Mesothelial cell of epicardium (in vitro differentiated cells): ENCODE measurements at regions not wholly inside any gene's neighbourhood (a gene's known extent, or its start where the extent isn't known, plus 50 kb on each side); places are given as distances from the start of the nearest gene placed in this dataset.

Experiments
- DNase-seq, 2 experiments: peaks; one replicate each; pipeline ENCODE4 v3.0.0; 2021; ENCODE audit warnings: low spot score in 2 of 2; ENCODE audit not compliant: unreplicated experiment in 2 of 2
- H3K27ac Mint-ChIP-seq: 2 replicates; pipeline ENCODE4 v1.8.0; 2021; ENCODE audit warnings: mixed read lengths
- H3K27me3 Mint-ChIP-seq: 2 replicates; pipeline ENCODE4 v1.8.0; 2021; ENCODE audit warnings: low read depth, mixed read lengths
- H3K36me3 Mint-ChIP-seq: 2 replicates; pipeline ENCODE4 v1.8.0; 2021; ENCODE audit warnings: mixed read lengths
- H3K4me1 Mint-ChIP-seq: 2 replicates; pipeline ENCODE4 v1.8.0; 2021; ENCODE audit warnings: mixed read lengths
- H3K4me3 Mint-ChIP-seq: 2 replicates; pipeline ENCODE4 v1.8.0; 2021; ENCODE audit warnings: mild to moderate bottlenecking, moderate library complexity, mixed read lengths
- H3K9me3 Mint-ChIP-seq: 2 replicates; pipeline ENCODE4 v1.8.0; 2021; ENCODE audit warnings: mixed read lengths
- TF ChIP-seq, protein P1 (sequence below): fragments of 200-600 bp; sonication (generic); IDR thresholded peaks from one replicate; pipeline ENCODE4 v1.5.0; 2021; ENCODE audit warnings: antibody characterized with exemption; ENCODE audit not compliant: unreplicated experiment

DNA sequence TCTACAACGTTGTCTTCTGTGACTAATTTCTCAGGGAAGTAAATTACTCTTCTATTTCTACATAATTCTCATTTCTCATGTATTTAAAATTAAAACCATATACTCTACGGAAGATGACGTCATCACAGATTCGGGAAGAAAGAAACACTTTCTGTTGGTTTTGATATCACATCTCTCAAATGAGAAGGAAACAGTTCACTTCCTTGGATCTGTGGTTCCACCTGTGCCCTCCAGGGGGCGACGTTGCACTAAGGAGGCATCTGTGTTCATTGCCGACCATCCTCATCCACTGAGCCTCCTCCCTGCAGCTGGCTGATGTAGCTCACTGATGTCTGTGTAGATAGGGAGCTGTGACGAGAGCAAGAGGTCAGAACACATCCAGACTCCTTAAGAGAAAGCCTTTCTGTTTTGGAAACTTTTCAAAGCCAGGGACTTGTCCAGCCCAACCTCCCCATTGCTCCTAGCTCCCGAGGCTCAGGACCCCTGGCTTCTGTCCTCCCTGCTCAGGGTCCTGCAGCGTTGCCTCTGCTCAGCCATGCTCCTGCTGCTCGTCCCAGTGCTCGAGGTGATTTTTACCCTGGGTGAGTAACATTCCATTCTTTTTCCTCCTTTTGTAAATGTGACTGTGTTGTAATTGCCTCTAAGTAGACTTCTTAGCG lies 172.7 kb upstream of the OR4E1 start:
- Mint-ChIP-seq H3K27me3 (peaks cover 71% of the 10 kb centered on the region), H3K9me3 (no peaks in the 10 kb centered on the region), H3K36me3 (no peaks in the 10 kb centered on the region), H3K27ac (no peak overlapping the region), H3K4me1 (no peaks in the 10 kb centered on the region), H3K4me3 (no peak overlapping the region)
- TF ChIP-seq, protein P1, sequence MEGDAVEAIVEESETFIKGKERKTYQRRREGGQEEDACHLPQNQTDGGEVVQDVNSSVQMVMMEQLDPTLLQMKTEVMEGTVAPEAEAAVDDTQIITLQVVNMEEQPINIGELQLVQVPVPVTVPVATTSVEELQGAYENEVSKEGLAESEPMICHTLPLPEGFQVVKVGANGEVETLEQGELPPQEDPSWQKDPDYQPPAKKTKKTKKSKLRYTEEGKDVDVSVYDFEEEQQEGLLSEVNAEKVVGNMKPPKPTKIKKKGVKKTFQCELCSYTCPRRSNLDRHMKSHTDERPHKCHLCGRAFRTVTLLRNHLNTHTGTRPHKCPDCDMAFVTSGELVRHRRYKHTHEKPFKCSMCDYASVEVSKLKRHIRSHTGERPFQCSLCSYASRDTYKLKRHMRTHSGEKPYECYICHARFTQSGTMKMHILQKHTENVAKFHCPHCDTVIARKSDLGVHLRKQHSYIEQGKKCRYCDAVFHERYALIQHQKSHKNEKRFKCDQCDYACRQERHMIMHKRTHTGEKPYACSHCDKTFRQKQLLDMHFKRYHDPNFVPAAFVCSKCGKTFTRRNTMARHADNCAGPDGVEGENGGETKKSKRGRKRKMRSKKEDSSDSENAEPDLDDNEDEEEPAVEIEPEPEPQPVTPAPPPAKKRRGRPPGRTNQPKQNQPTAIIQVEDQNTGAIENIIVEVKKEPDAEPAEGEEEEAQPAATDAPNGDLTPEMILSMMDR, result peak; percentile 72
- no peak for DNase-seq

GRCh38 chr14:21840765-21841164 lies 167.1 kb upstream of the OR4E1 start:
- H3K4me1 Mint-ChIP-seq, result no peaks in the 10 kb centered on the region
- H3K9me3 Mint-ChIP-seq, result no peaks in the 10 kb centered on the region
- H3K27ac Mint-ChIP-seq, result no peak overlapping the region
- H3K36me3 Mint-ChIP-seq, result no peaks in the 10 kb centered on the region
- TF ChIP-seq, protein P1, result no peak
- DNase-seq, result no peak
- H3K27me3 Mint-ChIP-seq, result peaks cover 59% of the 10 kb centered on the region
- H3K4me3 Mint-ChIP-seq, result no peak overlapping the region

GRCh38 chr14:21833836-21834235 lies 160.2 kb upstream of the OR4E1 start:
- Mint-ChIP-seq H3K4me3 (no peak overlapping the region), H3K36me3 (no peaks in the 10 kb centered on the region), H3K27me3 (peaks cover 52% of the 10 kb centered on the region), H3K9me3 (no peaks in the 10 kb centered on the region), H3K4me1 (no peaks in the 10 kb centered on the region), H3K27ac (no peak overlapping the region)
- TF ChIP-seq, protein P1, result no peak
- no peak for DNase-seq

- Mint-ChIP-seq H3K4me3 (no peak overlapping the region), H3K36me3 (no peaks in the 10 kb centered on the region), H3K9me3 (no peaks in the 10 kb centered on the region), H3K4me1 (no peaks in the 10 kb centered on the region), H3K27me3 (peaks cover 48% of the 10 kb centered on the region), H3K27ac (no peak overlapping the region)
- TF ChIP-seq, protein P1, result no peak
- DNase-seq, result no peak
Measured at GRCh38 chr14:21825845-21826244, 152.2 kb upstream of the OR4E1 start.

- DNase-seq, result no peak
Measured at GRCh38 chr14:21825149-21825743, 151.6 kb upstream of the OR4E1 start.

More at GRCh38 chr14:21825149-21825743, 151.6 kb upstream of the OR4E1 start:
- Mint-ChIP-seq H3K27me3 (peaks cover 48% of the 10 kb centered on the region), H3K36me3 (no peaks in the 10 kb centered on the region), H3K9me3 (no peaks in the 10 kb centered on the region), H3K27ac (no peak overlapping the region), H3K4me1 (no peaks in the 10 kb centered on the region), H3K4me3 (no peak overlapping the region)
- TF ChIP-seq, protein P1, result peak; percentile 10
